H9 (cell line): ENCODE measurements at regions not wholly inside any gene's neighbourhood (a gene's known extent, or its start where the extent isn't known, plus 50 kb on each side); places are given as distances from the start of the nearest gene placed in this dataset.

Source experiments
- DNase-seq: peaks from one replicate; pipeline ENCODE4 v3.0.0-alpha.2; 2017
- H2AFZ ChIP-seq: one replicate; pipeline ENCODE4 v1.6.1; 2013; ENCODE audit warnings: mild to moderate bottlenecking, low read length, control low read depth, moderate library complexity
- H2AK5ac ChIP-seq: 2 replicates; pipeline ENCODE4 v1.6.1; 2013; ENCODE audit warnings: low read length, control low read depth, mixed read lengths; ENCODE audit not compliant: insufficient read length
- H2BK120ac ChIP-seq: one replicate; pipeline ENCODE4 v1.6.1; 2013; ENCODE audit warnings: low read depth, mild to moderate bottlenecking, low read length, control low read depth, inconsistent platforms; ENCODE audit not compliant: poor library complexity, severe bottlenecking
- H2BK12ac ChIP-seq: 2 replicates; pipeline ENCODE4 v1.6.1; 2013; ENCODE audit warnings: low read length, control low read depth, mixed read lengths, low read depth; ENCODE audit not compliant: insufficient read length
- H2BK15ac ChIP-seq: 2 replicates; pipeline ENCODE4 v1.6.1; 2013; ENCODE audit warnings: low read depth, low read length, control low read depth
- H2BK20ac ChIP-seq: one replicate; pipeline ENCODE4 v1.6.1; 2013; ENCODE audit warnings: low read depth, mild to moderate bottlenecking, low read length, control low read depth, inconsistent platforms; ENCODE audit not compliant: poor library complexity, severe bottlenecking
- H2BK5ac ChIP-seq: 2 replicates; pipeline ENCODE4 v1.6.1; 2013; ENCODE audit warnings: low read length, control low read depth, mixed read lengths; ENCODE audit not compliant: insufficient read length
- H3K14ac ChIP-seq: 2 replicates; pipeline ENCODE4 v1.6.1; 2013; ENCODE audit warnings: low read length, control low read depth; ENCODE audit not compliant: insufficient read depth
- H3K18ac ChIP-seq: 2 replicates; pipeline ENCODE4 v1.6.1; 2013; ENCODE audit warnings: low read depth, mild to moderate bottlenecking, mixed read lengths, low read length, control low read depth; ENCODE audit not compliant: insufficient read length
- H3K23ac ChIP-seq: 2 replicates; pipeline ENCODE4 v1.6.1; 2013; ENCODE audit warnings: low read length, control low read depth, mixed read lengths, low read depth; ENCODE audit not compliant: insufficient read length
- H3K23me2 ChIP-seq: 2 replicates; pipeline ENCODE4 v1.6.1; 2013; ENCODE audit warnings: low read depth, mild to moderate bottlenecking, mixed read lengths, low read length, control low read depth; ENCODE audit not compliant: insufficient read length, poor library complexity, severe bottlenecking
- H3K27ac ChIP-seq: 2 replicates; pipeline ENCODE4 v1.5.1; 2013; ENCODE audit warnings: low read length, control low read depth, mixed read lengths, low read depth; ENCODE audit not compliant: insufficient read length
- H3K27me3 ChIP-seq: 2 replicates; pipeline ENCODE4 v1.6.1; 2013; ENCODE audit warnings: low read length, control low read depth, inconsistent platforms; ENCODE audit not compliant: insufficient read depth
- H3K4ac ChIP-seq: 2 replicates; pipeline ENCODE4 v1.6.1; 2013; ENCODE audit warnings: low read depth, mild to moderate bottlenecking, control low read depth, inconsistent platforms, low read length, moderate library complexity
- H3K4me1 ChIP-seq: 2 replicates; pipeline ENCODE4 v1.6.1; 2013; ENCODE audit warnings: low read length, control low read depth, inconsistent platforms; ENCODE audit not compliant: insufficient read depth
- H3K4me2 ChIP-seq: 2 replicates; pipeline ENCODE4 v1.6.1; 2013; ENCODE audit warnings: low read length, control low read depth, mixed read lengths; ENCODE audit not compliant: insufficient read length, insufficient read depth
- H3K56ac ChIP-seq: 2 replicates; pipeline ENCODE4 v1.6.1; 2013; ENCODE audit warnings: low read depth, mild to moderate bottlenecking, mixed read lengths, low read length, control low read depth; ENCODE audit not compliant: insufficient read length
- H3K79me1 ChIP-seq: 2 replicates; pipeline ENCODE4 v1.6.1; 2013; ENCODE audit warnings: low read depth, mild to moderate bottlenecking, moderate library complexity, low read length, control low read depth, inconsistent platforms; ENCODE audit not compliant: insufficient read depth, poor library complexity, severe bottlenecking
- H3K79me2 ChIP-seq: 2 replicates; pipeline ENCODE4 v1.6.1; 2013; ENCODE audit warnings: low read length, control low read depth, inconsistent platforms; ENCODE audit not compliant: insufficient read depth
- H3K9ac ChIP-seq: 2 replicates; pipeline ENCODE4 v1.6.1; 2013; ENCODE audit warnings: low read length, control low read depth, mixed read lengths; ENCODE audit not compliant: insufficient read length; ENCODE audit errors: extremely low read depth
- H3K9me3 ChIP-seq: one replicate; pipeline ENCODE4 v1.6.1; 2013; ENCODE audit warnings: low read depth, low read length, inconsistent platforms; ENCODE audit not compliant: control insufficient read depth
- H3T11ph ChIP-seq: one replicate; pipeline ENCODE4 v1.6.1; 2013; ENCODE audit warnings: mild to moderate bottlenecking, low read length, control low read depth, inconsistent platforms
- H4K20me1 ChIP-seq: one replicate; pipeline ENCODE4 v1.6.1; 2013; ENCODE audit not compliant: control insufficient read depth, insufficient read length, insufficient read depth
- H4K5ac ChIP-seq: 2 replicates; pipeline ENCODE4 v1.6.1; 2013; ENCODE audit warnings: low read depth, mild to moderate bottlenecking, mixed read lengths, low read length, control low read depth; ENCODE audit not compliant: insufficient read length
- H4K8ac ChIP-seq: replicated peaks from 2 replicates; pipeline ENCODE4 v1.6.1; 2013; ENCODE audit warnings: low read length, control low read depth, mixed read lengths, low read depth; ENCODE audit not compliant: insufficient read length
- H4K91ac ChIP-seq: 2 replicates; pipeline ENCODE4 v1.6.1; 2013; ENCODE audit warnings: low read depth, mild to moderate bottlenecking, moderate library complexity, mixed read lengths, low read length, control low read depth; ENCODE audit not compliant: insufficient read length
- H3K27ac Mint-ChIP-seq, 3 experiments: 2 replicates in 2 of 3; 3 replicates in 1 of 3; pipeline ENCODE4 v1.8.0; 2020 to 2021; ENCODE audit warnings: mixed read lengths in 3 of 3, mild to moderate bottlenecking in 1 of 3, moderate library complexity in 1 of 3
- H3K27me3 Mint-ChIP-seq: 2 replicates; pipeline ENCODE4 v1.8.0; 2021; ENCODE audit warnings: low read depth, mild to moderate bottlenecking, moderate library complexity, mixed read lengths
- H3K36me3 Mint-ChIP-seq, 3 experiments: 2 replicates in 2 of 3; 3 replicates in 1 of 3; pipeline ENCODE4 v1.8.0; 2020 to 2021; ENCODE audit warnings: low read depth in 3 of 3, mixed read lengths in 3 of 3; ENCODE audit not compliant: insufficient read depth in 1 of 3
- H3K4me1 Mint-ChIP-seq, 2 experiments: 2 replicates each; pipeline ENCODE4 v1.8.0; 2020; ENCODE audit warnings: mixed read lengths in 2 of 2
- H3K4me3 Mint-ChIP-seq, 2 experiments: 2 replicates in 1 of 2; 3 replicates in 1 of 2; pipeline ENCODE4 v1.8.0; 2020 to 2021; ENCODE audit warnings: mild to moderate bottlenecking in 2 of 2, mixed read lengths in 2 of 2, moderate library complexity in 1 of 2
- H3K9me3 Mint-ChIP-seq, 2 experiments: 2 replicates in 1 of 2; 3 replicates in 1 of 2; pipeline ENCODE4 v1.8.0; 2020; ENCODE audit warnings: mild to moderate bottlenecking in 2 of 2, mixed read lengths in 2 of 2, moderate library complexity in 1 of 2
- CTCF ChIP-seq: fragments of 200-600 bp; sonication (generic); conservative IDR thresholded peaks from 3 replicates; pipeline ENCODE4 v1.8.0; 2021; ENCODE audit warnings: antibody characterized with exemption, mild to moderate bottlenecking
- WGBS: extraction: QIAGEN DNeasy Blood & Tissue Kit; methylation state at CpG from one replicate; pipeline ENCODE4 v1.1.7; 2013; ENCODE audit warnings: missing lambda C conversion rate, low lambda C conversion rate, mixed read lengths; ENCODE audit not compliant: insufficient read length; ENCODE audit errors: extremely low coverage; 5-methylcytosine and 5-hydroxymethylcytosine counted together

- Mint-ChIP-seq H3K27ac (no peak overlapping the region), H3K36me3 (no peaks in the 10 kb centered on the region), H3K4me3 (no peak overlapping the region), H3K9me3 (no peaks in the 10 kb centered on the region), H3K27me3 (no peaks in the 10 kb centered on the region; the same call in 1 of the 2 replicates), H3K4me1 (peaks cover 27% of the 10 kb centered on the region in 2 experiments)
- no peak overlapping the region for H3K23ac ChIP-seq
- H3K23me2 ChIP-seq = no peaks in the 10 kb centered on the region
- no peak overlapping the region for H2BK15ac ChIP-seq
- H3K9ac ChIP-seq = no peak overlapping the region
- H3K4me2 ChIP-seq = no peak overlapping the region
- H3K4me1 ChIP-seq = peaks cover 2% of the 10 kb centered on the region; the same call in 1 of the 2 replicates
- no peak overlapping the region for H3K56ac ChIP-seq
- TF ChIP-seq CTCF = no peak
- H4K8ac ChIP-seq = no peak overlapping the region
- no peaks in the 10 kb centered on the region for H4K20me1 ChIP-seq
- no peak overlapping the region for H2BK12ac ChIP-seq
- no peak overlapping the region for H2AFZ ChIP-seq
- no peak overlapping the region for H3K18ac ChIP-seq
- no peaks in the 10 kb centered on the region for H3K27me3 ChIP-seq
- no peak overlapping the region for H4K5ac ChIP-seq
- H3K9me3 ChIP-seq = no peaks in the 10 kb centered on the region
- no peak overlapping the region for H3K4ac ChIP-seq
- no peaks in the 10 kb centered on the region for H3K79me1 ChIP-seq
- H3K14ac ChIP-seq = no peak overlapping the region
- no peak overlapping the region for H2AK5ac ChIP-seq
- H2BK20ac ChIP-seq = no peak overlapping the region
- no peaks in the 10 kb centered on the region for H3K79me2 ChIP-seq
- no peak overlapping the region for H3T11ph ChIP-seq
- H2BK120ac ChIP-seq = no peak overlapping the region
- no CpG with 5 or more reads among the region's 7 CpGs for WGBS
- no peak for DNase-seq
- H4K91ac ChIP-seq = no peak overlapping the region
- H2BK5ac ChIP-seq = no peak overlapping the region
- no peak overlapping the region for H3K27ac ChIP-seq
Observed at GRCh38 chr3:64796607-64797399, 109.0 kb upstream of the ADAMTS9 start.
